Uterus (tissue), 3 donors: ENCODE measurements at regions not wholly inside any gene's neighbourhood (a gene's known extent, or its start where the extent isn't known, plus 50 kb on each side); places are given as distances from the start of the nearest gene placed in this dataset.
"Not testable (repeated sequence)": the region's sequence is repeated elsewhere in the genome, so short reads cannot be mapped to it uniquely, and the experiment has no call there.

ENCODE experiments used
- DNase-seq, 2 donors: peaks; one replicate each; pipeline ENCODE4 v3.0.0-alpha.2; 2019 to 2020
- H3K27ac ChIP-seq, 2 donors: fragments of 200-600 bp; sonication (generic); 1 replicate in 1 of 2; 2 replicates in 1 of 2; pipeline ENCODE4 v1.5.1; 2016 to 2018
- H3K27me3 ChIP-seq, 2 donors: fragments of 200-600 bp; sonication (generic); one replicate each; pipeline ENCODE4 v1.5.1; 2018 to 2019; ENCODE audit warnings: control low read depth in 1 of 2
- H3K36me3 ChIP-seq, 2 donors: fragments of 200-600 bp; sonication (generic); one replicate each; pipeline ENCODE4 v1.5.1; 2019; ENCODE audit warnings: control low read depth in 1 of 2
- H3K4me1 ChIP-seq, 2 donors: fragments of 200-600 bp; sonication (generic); one replicate each; pipeline ENCODE4 v1.5.1; 2018 to 2019; ENCODE audit warnings: control low read depth in 1 of 2
- H3K4me3 ChIP-seq, 2 donors: fragments of 200-600 bp; sonication (generic); 1 replicate in 1 of 2; 2 replicates in 1 of 2; pipeline ENCODE4 v1.5.1; 2018 to 2019; ENCODE audit warnings: mild to moderate bottlenecking in 1 of 2
- H3K9me3 ChIP-seq, 2 donors: fragments of 200-600 bp; sonication (generic); one replicate each; pipeline ENCODE4 v1.5.1; 2019; ENCODE audit warnings: control low read depth in 1 of 2
- CTCF ChIP-seq, 4 experiments: fragments of 200-600 bp in 2 of 4; fragments of 450-650 bp in 2 of 4; sonication (generic) in 2 of 4; IDR thresholded peaks; one replicate each; pipeline ENCODE4 v1.5.1; 2016 to 2019; ENCODE audit warnings: antibody characterized with exemption in 4 of 4, mild to moderate bottlenecking in 2 of 4, moderate library complexity in 1 of 4
- POLR2A ChIP-seq, 2 donors: fragments of 450-650 bp; IDR thresholded peaks; one replicate each; pipeline ENCODE4 v1.6.1; 2016; ENCODE audit warnings: antibody characterized with exemption in 2 of 2, mild to moderate bottlenecking in 1 of 2, moderate library complexity in 1 of 2
- intact Hi-C: fragments of 100-400 bp; cut with DNase I; formaldehyde crosslinking; loops from one replicate; pipeline ENCODE4 v1.15.1; 2023; ENCODE audit warnings: low total_unique reads
- donor health status: DM: yes; HTN: yes; CAD: no.

DNA sequence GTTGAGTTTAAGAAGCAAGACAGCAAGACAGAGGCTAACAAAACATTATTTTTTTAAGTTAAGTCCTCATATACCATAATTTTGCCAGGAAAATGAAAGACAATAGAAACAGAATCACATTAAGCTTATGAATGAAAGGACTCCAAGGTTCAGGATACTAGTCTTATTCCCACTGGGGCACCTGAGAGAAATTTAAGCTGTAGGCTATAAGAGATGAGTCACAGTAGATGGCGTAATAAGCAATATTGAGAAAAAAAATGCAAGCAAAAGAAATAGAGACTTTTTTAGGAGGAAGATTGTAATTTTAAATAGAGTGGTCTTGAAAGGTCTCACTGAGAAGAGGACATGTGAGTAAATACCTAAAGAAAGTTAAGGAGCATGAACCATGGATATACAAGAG, 57.1 kb upstream of the KIF2B start:
- H3K27me3 ChIP-seq, result no peaks in the 10 kb centered on the region
- no peak overlapping the region for H3K27ac ChIP-seq
- no peak for DNase-seq
- intact Hi-C loops, result no loop called here
- no peaks in the 10 kb centered on the region for H3K4me1 ChIP-seq
- TF ChIP-seq CTCF (IDR thresholded peaks at IDR 0.05), result no peak
- no peak for TF ChIP-seq POLR2A (IDR thresholded peaks at IDR 0.05)
- no peaks in the 10 kb centered on the region for H3K36me3 ChIP-seq
- no peak overlapping the region for H3K4me3 ChIP-seq
- no peaks in the 10 kb centered on the region for H3K9me3 ChIP-seq

DNA sequence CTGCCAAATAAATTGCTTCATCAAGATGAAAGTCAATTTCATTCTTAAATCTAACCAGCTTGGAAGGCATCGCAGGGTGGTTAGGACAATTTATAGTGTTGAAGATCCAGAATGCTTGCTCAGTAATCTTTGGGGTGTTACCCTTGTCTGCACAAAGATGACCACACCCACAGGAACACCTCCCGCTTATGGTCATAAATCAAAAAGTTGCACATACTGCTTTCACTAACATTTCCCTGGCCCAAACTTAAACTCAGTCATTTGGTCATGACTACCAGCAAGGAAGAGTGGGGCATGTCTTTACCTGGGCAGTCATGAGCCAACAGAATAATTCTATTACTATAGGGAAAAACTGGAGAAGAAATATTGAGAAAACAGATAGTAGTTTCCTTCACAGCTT, 57.6 kb upstream of the KIF2B start:
- no peaks in the 10 kb centered on the region for H3K36me3 ChIP-seq
- no peak overlapping the region for H3K4me3 ChIP-seq
- TF ChIP-seq POLR2A (IDR thresholded peaks at IDR 0.05) (no peak), CTCF (IDR thresholded peaks at IDR 0.05) (no peak)
- no peak overlapping the region for H3K27ac ChIP-seq
- H3K27me3 ChIP-seq, result no peaks in the 10 kb centered on the region
- no peaks in the 10 kb centered on the region for H3K9me3 ChIP-seq
- H3K4me1 ChIP-seq, result no peaks in the 10 kb centered on the region
- no peak for DNase-seq
- intact Hi-C loops, result no loop called here

DNA sequence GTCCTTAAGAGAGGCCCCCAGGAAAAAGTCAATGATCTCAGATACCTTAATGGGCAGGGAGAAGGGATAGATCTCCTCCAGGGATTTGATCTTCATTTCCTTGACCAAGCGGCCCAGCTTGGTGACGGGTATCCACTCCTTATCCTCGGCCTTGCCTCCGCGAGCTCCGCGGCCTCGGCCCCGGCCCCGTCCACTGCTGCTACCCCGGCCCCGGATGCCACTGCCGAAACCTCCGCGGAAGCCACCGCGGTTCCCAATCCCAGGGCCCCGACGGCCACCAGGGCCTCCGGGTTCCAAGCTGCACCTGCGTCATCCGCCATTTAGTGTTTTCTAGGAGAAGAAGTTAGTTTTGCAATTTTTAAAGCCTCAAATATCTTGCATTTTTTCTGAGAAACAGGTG, 65.2 kb upstream of the KIF2B start:
- no peak for DNase-seq
- Histone ChIP-seq H3K4me1 (no peaks in the 10 kb centered on the region), H3K36me3 (no peaks in the 10 kb centered on the region), H3K4me3 (no peak overlapping the region), H3K9me3 (no peaks in the 10 kb centered on the region), H3K27me3 (no peaks in the 10 kb centered on the region), H3K27ac (no peak overlapping the region)
- TF ChIP-seq POLR2A (IDR thresholded peaks at IDR 0.05) (no peak), CTCF (IDR thresholded peaks at IDR 0.05) (no peak)
- intact Hi-C loops, result no loop called here

DNA sequence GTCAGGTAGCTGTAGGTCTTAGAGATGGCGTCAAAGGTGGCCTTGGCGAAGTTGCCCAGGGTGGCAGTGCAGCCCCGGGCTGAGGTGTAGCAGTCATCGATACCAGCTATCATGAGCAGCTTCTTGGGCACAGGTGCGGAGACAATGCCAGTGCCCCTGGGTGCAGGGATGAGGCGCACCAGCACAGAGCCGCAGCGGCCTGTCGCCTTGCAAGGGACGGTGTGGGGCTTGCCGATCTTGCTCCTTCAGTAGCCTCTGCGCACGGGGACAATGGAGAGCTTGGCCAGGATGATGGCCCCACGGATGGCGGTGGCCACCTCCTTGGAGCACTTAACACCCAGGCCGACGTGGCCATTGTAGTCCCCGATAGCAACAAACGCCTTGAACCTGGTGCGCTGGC, 65.6 kb upstream of the KIF2B start:
- H3K4me3 ChIP-seq, intact Hi-C loops, H3K36me3 ChIP-seq, H3K27ac ChIP-seq, H3K4me1 ChIP-seq, H3K9me3 ChIP-seq, H3K27me3 ChIP-seq, DNase-seq: not testable (repeated sequence)

- Histone ChIP-seq H3K27me3 (no peaks in the 10 kb centered on the region), H3K9me3 (no peaks in the 10 kb centered on the region), H3K4me1 (no peaks in the 10 kb centered on the region), H3K36me3 (no peaks in the 10 kb centered on the region), H3K27ac (no peak overlapping the region), H3K4me3 (no peak overlapping the region)
- TF ChIP-seq POLR2A (IDR thresholded peaks at IDR 0.05), result no peak
- no peak for TF ChIP-seq CTCF (IDR thresholded peaks at IDR 0.05)
- intact Hi-C loops, result no loop called here
- DNase-seq, result no peak
Measured at GRCh38 chr17:53749178-53749577, 73.5 kb upstream of the KIF2B start.

- H3K4me1 ChIP-seq, H3K27ac ChIP-seq, H3K27me3 ChIP-seq, intact Hi-C loops, H3K36me3 ChIP-seq, DNase-seq, H3K9me3 ChIP-seq, H3K4me3 ChIP-seq: not testable (repeated sequence)
Measured at GRCh38 chr17:53748159-53748820, 74.4 kb upstream of the KIF2B start.
